ENCODE measurements at regions not wholly inside any gene's neighbourhood (a gene's known extent, or its start where the extent isn't known, plus 50 kb on each side); places are given as distances from the start of the nearest gene placed in this dataset.

DNA sequence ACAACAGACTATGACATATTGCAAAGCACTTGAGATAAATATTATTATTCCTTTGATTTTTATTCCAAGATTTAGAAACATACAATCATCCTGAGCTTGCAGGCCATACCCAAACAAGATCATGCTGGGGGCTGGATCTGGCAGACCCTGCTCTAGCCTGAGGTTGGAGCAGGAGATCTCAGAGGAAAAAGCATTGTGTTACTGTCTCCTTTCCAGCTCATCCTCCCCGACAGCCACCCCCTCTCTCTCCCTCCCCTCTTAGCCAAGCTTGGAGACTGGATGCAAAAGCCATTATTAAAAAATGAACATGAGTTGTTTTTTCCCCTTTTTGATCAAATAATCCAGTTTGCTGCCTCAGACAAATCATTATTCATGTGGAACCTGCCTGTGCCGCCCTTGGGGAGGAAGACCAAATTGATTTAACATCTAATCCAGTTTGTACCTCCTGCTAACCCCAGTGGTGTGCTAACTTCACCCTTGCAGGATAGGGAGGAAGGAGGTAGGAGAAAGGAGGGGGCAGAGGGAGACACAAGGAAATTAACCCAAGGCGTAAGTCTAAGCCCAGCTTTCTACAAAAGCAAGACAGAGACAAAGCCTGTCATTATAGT lies 565.8 kb upstream of the TBX3 start:
- DNase-seq (ENCODE audit: low read depth in 4 of 4, low spot score in 2 of 4) = no peak

DNA sequence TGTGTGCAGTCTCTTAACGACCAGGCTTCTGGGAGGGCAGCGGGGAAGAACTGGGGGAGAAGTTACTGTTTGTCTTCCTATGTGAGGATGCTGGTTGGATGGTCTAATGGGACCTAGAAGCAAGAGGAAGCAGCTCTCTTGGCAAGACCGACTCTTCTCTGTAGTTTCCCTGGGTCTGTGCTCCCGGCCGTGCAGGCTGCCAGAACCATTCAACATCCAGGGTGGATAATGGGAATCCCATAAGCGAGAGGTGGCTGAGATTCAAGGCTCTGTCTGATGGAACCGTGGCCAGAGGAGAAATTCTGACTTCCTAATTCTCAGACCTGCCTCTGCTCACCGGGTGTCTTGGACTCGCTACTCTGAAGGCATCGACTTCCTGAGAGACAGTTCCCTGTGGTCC lies 561.0 kb upstream of the TBX3 start:
- no peak for DNase-seq (ENCODE audit: low read depth in 4 of 4, low spot score in 2 of 4)

DNA sequence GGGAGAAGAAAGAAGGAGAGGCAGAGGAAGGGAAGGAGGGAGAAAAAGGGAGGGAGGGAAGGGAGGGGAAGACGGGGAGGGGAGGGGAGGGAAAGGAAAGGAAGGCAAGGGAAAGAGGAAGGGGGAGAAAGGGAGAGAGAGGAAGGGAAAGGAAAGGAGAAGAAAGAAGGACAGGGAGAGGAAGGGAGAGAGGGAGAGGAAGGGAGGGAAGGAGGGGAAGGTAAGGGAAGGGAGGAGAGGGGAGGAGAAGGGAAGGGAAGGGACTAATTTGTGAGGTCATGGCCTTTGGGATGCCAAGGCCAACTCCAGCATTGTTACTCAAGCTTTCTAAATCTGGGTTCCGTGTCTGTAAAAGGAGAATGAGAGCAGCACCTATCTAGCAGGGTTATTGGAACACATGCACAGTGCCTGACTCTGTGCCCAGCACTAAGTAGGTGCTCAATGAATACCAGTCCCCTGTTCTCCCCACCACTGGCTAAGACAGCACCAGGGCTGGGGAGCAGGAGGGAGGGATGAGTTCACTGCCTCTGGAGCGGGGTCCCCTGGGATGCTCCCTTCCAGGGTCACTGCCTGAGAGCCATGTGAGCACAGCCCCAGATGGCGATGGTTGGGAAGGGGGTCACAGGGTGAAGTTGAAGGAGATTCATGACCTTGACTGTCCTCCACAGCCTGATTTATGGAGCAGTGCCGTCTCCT lies 560.1 kb upstream of the TBX3 start:
- DNase-seq (ENCODE audit: low read depth in 4 of 4, low spot score in 2 of 4) = no peak

DNA sequence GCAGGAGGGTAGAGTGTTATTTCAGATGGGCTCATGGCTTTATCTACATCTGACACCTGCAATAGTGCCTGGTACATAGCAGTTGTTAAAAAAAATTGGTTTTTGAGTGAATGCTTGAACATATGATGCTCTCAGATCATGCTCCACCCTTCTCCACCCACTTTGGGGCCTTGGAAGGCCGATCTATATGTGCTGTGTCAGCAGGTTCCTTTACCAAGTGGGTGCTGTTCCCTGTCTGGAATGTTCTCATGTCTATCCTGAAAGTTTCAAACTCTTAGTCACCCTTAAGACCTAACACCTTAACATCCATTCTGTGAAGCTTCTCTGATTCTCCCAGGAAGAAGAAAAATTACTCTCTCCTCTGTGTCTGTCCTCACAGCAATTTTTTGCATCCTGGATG lies 556.3 kb upstream of the TBX3 start:
- no peak for DNase-seq (ENCODE audit: low read depth in 4 of 4, low spot score in 2 of 4)

DNA sequence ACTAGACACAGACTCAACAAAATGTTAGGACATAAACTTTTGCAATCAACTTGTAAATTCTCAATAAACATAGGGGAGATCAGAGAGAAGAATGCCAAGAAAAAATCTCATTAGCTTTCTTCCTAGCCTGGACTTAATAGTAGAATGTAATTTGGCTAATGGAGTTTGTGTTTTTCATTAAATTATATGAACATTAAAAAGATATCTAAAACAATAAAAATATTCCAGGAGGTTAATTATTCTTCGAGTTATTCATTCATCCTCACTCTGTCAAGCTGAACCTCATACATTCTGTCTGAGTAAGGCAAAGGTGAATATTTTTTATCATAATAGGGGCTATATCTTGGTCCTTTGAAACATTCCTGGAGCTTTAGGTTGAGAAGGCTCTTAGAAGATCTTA lies 551.9 kb upstream of the TBX3 start:
- no peak for DNase-seq (ENCODE audit: low read depth in 4 of 4, low spot score in 2 of 4)

DNA sequence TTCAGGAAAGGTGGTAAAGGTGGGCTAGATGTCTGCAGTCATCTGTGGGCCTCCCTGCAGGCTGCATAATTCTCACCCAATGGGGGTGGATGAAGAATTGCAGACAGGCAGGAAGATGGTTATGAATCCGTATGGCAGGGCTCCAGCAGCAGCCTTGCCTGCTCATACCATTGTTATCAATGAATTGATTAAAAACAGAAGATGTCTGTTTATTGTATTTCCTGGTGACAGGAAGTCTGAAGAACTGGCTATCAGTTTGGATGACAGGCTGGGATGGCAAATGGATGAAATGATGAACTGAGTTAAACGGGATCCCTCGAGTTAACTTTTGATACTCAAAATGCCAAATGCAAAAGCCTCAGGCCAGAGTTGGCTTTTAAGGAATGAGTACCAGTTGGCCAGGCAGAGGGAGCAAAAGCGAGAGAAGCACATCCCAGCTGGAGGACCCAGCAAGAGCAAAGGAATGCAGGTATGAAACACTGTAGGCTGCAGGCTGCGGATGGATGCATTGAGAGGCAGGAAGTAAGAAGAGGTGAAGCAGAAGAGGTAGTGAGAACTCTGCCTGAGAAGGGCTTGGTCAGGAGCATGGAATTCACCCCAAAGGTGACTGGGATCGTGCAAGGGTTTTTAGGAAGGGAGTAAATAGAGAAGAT lies 550.0 kb upstream of the TBX3 start:
- no peak for DNase-seq (ENCODE audit: low read depth in 4 of 4, low spot score in 2 of 4)

DNA sequence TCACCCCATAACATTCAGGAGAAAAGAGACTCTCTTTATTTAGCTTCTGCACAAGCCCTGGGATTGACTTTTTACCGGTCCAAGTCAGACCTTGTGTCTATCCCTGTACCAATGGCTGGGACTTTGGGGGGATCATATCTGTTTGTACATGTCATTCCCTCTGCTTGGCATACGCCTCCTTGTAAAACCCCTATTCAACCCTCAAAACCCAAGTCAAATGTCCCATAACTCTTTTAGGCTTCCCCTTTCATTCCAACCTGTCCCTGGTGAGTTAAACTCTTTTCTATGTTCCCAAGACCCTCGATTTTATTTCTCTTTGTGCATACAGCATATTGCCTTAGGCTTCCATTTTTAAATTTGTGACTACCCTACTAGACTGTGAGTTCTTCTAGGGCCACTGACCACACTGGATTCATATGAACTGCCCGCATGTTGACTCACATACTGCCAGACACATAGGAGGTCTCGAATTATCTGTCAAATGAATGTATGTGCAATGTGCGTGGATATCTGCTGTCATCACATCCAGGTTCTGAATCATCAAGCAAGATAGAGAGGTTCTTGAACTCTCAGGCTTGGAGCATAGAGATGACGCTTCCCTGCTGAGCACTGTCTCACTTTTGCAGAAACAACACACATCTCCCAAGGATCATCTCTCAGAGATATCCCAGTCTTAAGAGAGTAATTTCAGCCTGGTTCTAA lies 548.6 kb upstream of the TBX3 start:
- DNase-seq (ENCODE audit: low read depth in 4 of 4, low spot score in 2 of 4) = no peak

DNA sequence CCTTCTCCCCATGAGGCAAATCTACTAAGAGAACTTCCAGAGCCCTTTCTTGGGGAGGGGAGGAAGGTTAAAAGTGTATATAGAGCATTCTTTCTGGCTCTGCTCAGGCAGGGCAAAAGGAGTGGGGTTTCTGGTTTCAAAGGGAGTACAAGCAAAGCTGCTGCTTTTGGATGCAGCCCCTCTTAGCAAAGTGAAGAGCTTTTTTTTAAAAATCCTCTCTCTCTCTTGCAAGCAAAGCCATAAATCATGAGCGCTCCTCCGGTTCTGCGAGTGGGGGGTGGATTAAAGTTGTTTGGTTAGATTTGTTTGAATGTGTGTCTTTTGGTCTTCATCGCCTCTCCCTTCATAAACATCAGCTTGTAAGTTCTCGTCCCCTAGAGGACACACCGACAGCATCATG lies 546.6 kb upstream of the TBX3 start:
- peak; percentile 47 to 75 (median 59) for DNase-seq (ENCODE audit: low read depth in 4 of 4, low spot score in 2 of 4)

DNA sequence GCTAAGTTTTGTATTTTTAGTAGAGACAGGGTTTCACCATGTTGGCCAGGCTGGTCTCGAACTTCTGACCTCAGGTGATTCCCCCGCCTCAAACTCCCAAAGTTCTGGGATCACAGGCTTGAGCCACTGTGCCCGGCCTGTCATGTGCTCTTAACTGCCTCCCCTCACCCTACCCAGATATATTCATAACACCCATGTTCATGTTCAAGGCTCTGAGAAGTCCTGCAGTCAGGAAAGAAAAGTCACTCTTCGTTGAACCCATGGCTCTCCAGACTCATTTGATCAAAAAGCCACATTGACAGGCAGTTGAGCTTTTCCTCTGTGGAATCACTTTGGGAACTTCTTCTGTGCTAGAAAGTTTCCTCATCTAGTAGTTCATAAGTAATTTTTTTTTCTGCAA lies 545.5 kb upstream of the TBX3 start:
- DNase-seq (ENCODE audit: low read depth in 4 of 4, low spot score in 2 of 4) = no peak

DNA sequence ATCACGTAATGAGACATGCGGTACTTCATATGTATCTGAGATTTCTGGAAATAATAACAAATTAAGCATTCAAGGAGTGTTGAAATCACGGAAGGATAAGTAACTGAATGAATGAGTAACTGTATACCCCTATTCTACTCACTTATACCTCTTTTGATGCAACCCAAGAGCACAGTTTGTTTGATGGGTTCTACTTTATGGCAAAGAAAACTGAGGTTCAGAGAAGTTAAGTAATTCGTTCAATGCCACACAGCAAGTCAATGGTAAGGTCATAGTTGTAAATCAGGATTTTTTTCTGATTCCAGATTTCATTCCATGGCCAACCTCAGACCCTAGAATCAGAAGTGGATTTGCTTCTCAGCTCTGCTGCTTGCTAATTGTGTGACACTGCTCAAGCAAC lies 544.5 kb upstream of the TBX3 start:
- DNase-seq (ENCODE audit: low read depth in 4 of 4, low spot score in 2 of 4) = no peak

DNA sequence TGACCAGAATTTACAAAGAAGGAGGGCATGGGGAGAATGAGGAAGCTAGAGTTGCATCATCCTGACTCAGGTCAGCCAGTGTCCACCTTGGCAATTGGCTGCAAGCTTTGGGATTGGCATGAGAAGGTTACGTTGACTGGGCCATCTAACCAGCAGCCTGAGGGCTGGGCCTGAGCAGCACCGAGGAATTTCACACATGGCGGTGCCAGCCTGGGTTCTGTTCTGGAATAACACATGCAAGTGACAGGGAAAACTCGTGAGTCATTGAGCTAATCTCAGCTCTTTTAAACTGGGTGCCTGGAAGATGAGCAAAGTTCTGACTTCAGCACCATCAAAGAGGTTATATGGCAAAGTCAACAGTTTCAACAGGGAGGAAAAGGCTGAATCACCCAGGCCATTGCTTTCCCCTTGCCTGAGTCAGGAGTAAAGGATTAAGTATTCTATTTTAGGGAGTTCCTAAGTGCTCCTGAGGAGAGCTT lies 543.2 kb upstream of the TBX3 start:
- no peak for DNase-seq (ENCODE audit: low read depth in 4 of 4, low spot score in 2 of 4)

DNA sequence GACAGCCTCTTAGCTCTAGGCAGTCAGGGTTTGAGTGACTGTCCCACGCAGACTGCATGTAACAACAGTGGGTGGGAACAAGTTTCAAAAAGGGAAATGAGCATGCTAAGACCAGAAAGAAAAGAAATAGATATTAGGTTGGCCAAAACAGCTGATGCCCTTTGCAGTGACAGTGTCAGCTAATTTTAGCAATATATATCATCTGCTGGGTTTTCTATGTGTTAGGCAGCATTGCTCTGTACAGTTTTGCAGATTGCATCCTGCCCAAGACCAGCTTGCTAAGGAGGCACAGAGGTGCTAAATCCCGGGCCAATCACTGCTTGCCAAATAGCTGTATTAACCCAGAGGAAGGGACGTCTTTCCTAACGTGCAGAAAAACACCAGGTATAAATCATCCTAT lies 541.9 kb upstream of the TBX3 start:
- DNase-seq (ENCODE audit: low read depth in 4 of 4, low spot score in 2 of 4) = no peak

DNA sequence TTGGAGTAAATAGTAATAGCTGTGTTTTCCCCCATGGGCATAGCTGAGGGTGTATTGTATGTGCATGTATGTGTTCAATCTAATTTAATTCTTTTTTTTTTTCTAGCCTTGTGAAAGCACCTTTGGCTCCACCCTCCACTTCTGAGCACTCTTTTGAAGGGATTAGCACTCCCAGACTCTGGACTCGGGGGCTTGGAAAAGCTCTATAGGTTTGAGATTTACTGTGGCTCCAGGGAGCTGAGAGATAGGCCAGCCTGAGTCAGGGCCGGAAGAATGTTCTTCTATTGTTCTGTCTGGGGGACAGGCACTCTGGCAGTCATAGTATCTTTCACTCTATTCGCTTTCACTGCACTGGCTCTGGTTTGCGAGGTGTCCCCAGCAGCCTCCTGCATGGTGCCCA lies 540.0 kb upstream of the TBX3 start:
- DNase-seq (ENCODE audit: low read depth in 4 of 4, low spot score in 2 of 4) = no peak

DNA sequence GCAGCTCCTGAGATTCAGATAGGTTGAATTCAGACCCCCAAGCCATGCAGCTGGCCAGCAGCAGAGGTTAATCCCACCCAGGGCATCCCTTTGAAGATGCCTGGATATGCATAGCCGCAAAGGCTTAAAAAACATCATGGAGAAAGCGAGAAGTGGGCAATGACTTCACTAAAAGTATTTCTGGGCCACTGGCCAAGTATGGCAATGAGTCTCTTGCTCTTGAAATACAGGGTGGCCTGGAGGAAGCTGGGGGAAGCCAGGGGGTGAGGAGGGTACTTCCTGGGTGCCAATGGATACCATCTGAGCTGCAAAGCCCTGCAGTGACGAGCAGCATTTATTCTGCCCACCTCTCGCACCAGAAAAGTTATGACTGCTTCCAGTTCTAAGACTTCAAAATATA lies 539.3 kb upstream of the TBX3 start:
- DNase-seq (ENCODE audit: low read depth in 4 of 4, low spot score in 2 of 4) = no peak

DNA sequence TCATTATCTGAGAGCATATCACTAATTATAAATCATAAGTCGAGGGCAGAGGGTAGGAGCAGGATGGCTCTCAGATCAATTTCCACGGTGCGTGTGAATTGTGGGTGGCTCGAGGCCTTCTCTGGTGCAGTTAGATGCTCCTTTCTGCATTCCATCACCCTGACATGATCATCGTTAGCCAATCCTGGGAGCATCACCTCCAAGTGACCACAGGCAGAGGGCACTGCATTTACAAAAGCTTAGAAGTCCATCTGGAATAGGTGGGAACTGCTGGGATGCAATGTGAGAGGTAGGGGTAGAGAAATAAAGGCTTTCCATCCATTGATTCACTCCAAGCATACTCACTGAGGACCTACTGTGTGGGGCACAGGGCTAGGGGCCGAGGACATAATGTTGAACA lies 538.2 kb upstream of the TBX3 start:
- DNase-seq (ENCODE audit: low read depth in 4 of 4, low spot score in 2 of 4) = no peak

DNA sequence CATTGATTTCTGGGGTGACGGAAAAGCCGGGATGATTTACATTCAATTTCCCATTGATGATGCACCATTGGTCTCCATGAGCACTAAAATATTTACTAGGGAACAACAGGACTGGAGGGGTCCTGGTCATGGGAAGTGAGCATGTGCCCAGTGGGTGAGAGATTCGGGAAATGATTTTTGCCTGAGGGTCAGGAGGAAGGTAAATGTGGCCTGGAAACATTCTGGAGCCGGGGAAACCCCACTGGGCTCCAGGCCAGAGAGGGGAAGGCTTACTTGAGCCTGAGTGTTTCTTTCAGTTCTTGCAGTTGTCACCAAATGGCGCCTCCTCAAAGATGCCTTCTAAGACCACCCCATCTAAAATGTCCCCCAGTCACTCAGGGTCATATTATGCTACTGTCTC lies 532.3 kb upstream of the TBX3 start:
- DNase-seq (ENCODE audit: low read depth in 4 of 4, low spot score in 2 of 4) = no peak

DNA sequence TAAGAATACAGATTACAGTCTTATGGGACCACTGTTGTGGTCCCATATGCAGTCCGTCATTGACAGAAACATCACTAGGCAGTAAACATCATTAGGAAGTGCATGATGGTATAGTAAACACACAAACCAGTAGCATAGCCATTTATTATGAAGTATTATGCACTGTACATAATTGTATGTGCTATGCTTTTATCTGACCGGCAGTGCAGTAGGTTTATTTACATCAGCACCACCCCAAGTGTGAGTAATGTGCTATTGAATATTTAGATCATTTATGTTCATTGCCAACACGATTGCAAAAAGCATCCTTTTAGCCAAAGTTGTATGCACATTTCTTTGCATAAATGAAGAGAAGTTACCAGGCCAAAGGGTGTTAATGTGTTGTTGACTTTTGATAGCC lies 531.6 kb upstream of the TBX3 start:
- no peak for DNase-seq (ENCODE audit: low read depth in 4 of 4, low spot score in 2 of 4)

DNA sequence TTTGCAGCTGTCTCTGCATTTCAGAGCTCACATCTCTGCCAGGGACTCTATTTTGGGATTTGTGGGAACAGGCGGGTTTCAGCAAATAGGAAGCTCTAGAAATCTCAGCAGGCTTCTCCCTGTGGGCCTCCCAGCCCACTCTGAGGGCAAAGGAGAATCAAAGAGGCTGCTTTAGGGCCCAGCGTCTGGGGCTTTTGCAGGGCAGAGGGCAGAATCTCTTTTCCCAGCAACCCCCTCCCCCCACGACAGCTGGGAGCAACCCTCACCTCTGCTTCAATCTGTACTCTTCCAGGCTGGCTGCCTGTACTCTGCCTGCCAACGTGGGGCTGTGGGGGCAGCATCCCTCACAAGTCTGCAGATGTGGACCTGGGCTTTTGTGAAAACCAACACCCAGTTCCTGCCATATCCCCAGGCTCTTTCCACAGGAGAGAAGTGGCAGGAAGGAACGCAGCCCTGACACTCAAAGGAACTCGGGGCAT lies 529.6 kb upstream of the TBX3 start:
- no peak for DNase-seq (ENCODE audit: low read depth in 4 of 4, low spot score in 2 of 4)

DNA sequence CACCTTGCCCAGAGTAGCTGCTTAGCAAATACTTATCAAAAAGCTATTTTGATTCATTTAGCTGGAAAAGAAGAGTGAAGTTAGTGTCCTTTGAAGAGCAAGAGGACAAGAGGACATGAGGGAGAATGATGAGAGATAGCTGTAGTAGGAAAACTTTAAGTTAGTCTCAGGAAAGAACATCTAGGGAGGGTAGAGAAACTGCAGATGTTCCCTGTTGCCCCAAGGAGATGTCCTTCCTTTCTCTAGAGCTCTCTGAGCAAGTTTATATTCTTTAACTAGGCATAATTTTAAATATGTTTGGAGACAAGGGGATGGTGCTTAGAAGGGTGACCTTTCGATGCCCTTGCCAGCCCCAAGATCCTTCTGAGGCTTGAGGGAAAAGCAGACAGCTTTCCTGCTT lies 529.1 kb upstream of the TBX3 start:
- DNase-seq (ENCODE audit: low read depth in 4 of 4, low spot score in 2 of 4) = no peak

DNA sequence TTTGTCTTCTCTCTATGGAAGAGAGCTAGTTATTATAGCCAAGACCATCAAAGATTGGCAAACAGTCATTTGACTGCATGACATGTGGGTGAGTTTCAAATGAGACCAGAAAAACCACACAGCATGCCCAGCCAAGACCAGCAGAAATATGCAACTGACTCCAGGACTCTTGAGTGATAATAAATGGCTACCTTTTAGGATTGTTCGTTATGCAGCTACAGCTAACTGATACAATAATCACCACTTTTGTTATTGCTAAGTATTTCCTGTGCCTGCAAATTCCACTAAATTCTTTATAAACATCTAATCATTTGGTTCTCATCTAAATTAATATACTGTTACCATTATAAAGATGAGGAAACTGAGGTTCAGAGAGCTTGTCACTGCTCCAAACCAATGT lies 528.4 kb upstream of the TBX3 start:
- no peak for DNase-seq (ENCODE audit: low read depth in 4 of 4, low spot score in 2 of 4)

DNA sequence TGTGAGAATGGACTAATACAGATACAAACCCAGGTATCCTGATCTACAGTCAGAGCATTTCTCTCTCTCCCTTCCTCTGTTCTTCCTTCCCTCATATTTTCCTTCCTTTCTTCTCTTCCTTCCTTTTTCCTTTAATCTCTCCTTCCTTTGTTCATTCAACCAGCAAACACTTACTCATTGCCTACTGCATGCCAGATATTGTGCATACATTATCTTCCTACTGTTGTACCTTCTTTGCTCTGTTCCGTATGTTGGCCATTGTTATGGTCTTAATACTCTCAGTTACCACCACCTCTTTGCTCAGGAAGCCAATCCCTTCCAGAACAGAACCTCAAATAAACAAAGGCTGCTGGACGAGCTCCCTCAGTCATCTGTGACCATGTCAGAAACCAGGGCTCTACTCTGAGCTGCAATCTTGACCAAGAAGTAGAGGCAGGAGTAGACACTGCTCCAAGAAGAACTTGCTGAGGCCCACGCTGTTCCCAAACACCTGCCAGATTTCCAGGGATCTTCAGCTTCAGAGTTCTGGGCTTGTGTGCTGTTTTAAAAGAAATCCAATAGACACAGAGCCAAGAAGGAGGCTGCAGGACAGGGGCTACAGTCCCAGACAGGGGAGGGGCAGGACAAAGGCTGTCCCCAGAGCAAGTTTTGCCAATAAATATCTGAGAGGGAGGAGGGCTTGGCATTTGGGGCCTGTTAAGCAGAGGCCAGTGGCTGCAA lies 526.7 kb upstream of the TBX3 start:
- no peak for DNase-seq (ENCODE audit: low read depth in 4 of 4, low spot score in 2 of 4)
